ENCODE measurements at regions not wholly inside any gene's neighbourhood (a gene's known extent, or its start where the extent isn't known, plus 50 kb on each side); places are given as distances from the start of the nearest gene placed in this dataset.

DNA sequence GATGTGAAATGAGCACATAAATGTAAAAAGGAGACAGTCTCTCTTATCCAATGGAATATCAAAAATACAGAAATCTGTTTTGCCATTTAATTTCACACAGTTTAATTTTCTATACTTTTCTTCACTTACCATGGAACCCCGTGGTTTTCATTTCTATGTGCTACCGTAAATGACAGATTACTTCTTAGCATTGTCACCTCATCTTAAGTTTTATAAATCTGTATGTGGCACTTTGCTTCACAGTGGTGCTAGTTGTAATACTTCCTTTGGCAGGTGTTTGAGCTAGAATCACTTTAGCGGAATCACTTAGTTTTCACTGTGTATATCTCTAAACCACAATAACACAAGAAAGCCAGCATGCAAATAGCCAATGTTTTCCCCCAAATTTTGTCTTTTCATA is 781.9 kb upstream of the MGAT4C start:
- H3K27me3 ChIP-seq (ENCODE audit: insufficient read depth, low read depth, low read length): no peaks in the 10 kb centered on the region
- TF ChIP-seq MXI1 (conservative IDR thresholded peaks at IDR 0.05; ENCODE audit: poor library complexity, severe bottlenecking) (no peak), EZH2 (IDR thresholded peaks at IDR 0.05; ENCODE audit: borderline replicate concordance, insufficient read depth, low read length, poor library complexity, severe bottlenecking) (no peak), RAD21 (conservative IDR thresholded peaks at IDR 0.05) (peak; percentile 16), TAF1 (IDR thresholded peaks at IDR 0.05; ENCODE audit: low read depth) (no peak), EP300 (conservative IDR thresholded peaks at IDR 0.05; ENCODE audit: poor library complexity, severe bottlenecking) (peak; percentile 91), POLR2AphosphoS5 (IDR thresholded peaks at IDR 0.05) (peak; percentile 86), SMC3 (conservative IDR thresholded peaks at IDR 0.05; ENCODE audit: poor library complexity) (no peak)
- TF ChIP-seq, protein P1, sequence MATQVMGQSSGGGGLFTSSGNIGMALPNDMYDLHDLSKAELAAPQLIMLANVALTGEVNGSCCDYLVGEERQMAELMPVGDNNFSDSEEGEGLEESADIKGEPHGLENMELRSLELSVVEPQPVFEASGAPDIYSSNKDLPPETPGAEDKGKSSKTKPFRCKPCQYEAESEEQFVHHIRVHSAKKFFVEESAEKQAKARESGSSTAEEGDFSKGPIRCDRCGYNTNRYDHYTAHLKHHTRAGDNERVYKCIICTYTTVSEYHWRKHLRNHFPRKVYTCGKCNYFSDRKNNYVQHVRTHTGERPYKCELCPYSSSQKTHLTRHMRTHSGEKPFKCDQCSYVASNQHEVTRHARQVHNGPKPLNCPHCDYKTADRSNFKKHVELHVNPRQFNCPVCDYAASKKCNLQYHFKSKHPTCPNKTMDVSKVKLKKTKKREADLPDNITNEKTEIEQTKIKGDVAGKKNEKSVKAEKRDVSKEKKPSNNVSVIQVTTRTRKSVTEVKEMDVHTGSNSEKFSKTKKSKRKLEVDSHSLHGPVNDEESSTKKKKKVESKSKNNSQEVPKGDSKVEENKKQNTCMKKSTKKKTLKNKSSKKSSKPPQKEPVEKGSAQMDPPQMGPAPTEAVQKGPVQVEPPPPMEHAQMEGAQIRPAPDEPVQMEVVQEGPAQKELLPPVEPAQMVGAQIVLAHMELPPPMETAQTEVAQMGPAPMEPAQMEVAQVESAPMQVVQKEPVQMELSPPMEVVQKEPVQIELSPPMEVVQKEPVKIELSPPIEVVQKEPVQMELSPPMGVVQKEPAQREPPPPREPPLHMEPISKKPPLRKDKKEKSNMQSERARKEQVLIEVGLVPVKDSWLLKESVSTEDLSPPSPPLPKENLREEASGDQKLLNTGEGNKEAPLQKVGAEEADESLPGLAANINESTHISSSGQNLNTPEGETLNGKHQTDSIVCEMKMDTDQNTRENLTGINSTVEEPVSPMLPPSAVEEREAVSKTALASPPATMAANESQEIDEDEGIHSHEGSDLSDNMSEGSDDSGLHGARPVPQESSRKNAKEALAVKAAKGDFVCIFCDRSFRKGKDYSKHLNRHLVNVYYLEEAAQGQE (IDR thresholded peaks at IDR 0.05; ENCODE audit: borderline replicate concordance): peak; percentile 24
- TF ChIP-seq, protein P2, sequence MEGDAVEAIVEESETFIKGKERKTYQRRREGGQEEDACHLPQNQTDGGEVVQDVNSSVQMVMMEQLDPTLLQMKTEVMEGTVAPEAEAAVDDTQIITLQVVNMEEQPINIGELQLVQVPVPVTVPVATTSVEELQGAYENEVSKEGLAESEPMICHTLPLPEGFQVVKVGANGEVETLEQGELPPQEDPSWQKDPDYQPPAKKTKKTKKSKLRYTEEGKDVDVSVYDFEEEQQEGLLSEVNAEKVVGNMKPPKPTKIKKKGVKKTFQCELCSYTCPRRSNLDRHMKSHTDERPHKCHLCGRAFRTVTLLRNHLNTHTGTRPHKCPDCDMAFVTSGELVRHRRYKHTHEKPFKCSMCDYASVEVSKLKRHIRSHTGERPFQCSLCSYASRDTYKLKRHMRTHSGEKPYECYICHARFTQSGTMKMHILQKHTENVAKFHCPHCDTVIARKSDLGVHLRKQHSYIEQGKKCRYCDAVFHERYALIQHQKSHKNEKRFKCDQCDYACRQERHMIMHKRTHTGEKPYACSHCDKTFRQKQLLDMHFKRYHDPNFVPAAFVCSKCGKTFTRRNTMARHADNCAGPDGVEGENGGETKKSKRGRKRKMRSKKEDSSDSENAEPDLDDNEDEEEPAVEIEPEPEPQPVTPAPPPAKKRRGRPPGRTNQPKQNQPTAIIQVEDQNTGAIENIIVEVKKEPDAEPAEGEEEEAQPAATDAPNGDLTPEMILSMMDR (IDR thresholded peaks at IDR 0.05; ENCODE audit: poor library complexity, severe bottlenecking): no peak
- no peak overlapping the region for H3K9ac ChIP-seq (ENCODE audit: low read length)
- no peak overlapping the region for H3K4me3 ChIP-seq (ENCODE audit: low read length)
- no peaks in the 10 kb centered on the region for H3K79me2 ChIP-seq (replicated peaks; ENCODE audit: insufficient read depth, low read length)
- no peak overlapping the region for H2AFZ ChIP-seq (ENCODE audit: low read depth, low read length)
- no peaks in the 10 kb centered on the region for H3F3A ChIP-seq (ENCODE audit: insufficient read depth, low read length, poor library complexity, severe bottlenecking)
- H3K4me2 ChIP-seq (ENCODE audit: low read length): no peak overlapping the region
- peak overlapping the region; percentile 2 for H3K27ac ChIP-seq (ENCODE audit: low read length)
- H3K36me3 ChIP-seq (ENCODE audit: insufficient read depth, low read length): no peaks in the 10 kb centered on the region
- no peaks in the 10 kb centered on the region for H3K9me2 ChIP-seq (ENCODE audit: insufficient read depth, low read length)
- H3K9me3 ChIP-seq (ENCODE audit: low read length): no peaks in the 10 kb centered on the region
- H4K20me1 ChIP-seq (ENCODE audit: insufficient read depth): no peaks in the 10 kb centered on the region

DNA sequence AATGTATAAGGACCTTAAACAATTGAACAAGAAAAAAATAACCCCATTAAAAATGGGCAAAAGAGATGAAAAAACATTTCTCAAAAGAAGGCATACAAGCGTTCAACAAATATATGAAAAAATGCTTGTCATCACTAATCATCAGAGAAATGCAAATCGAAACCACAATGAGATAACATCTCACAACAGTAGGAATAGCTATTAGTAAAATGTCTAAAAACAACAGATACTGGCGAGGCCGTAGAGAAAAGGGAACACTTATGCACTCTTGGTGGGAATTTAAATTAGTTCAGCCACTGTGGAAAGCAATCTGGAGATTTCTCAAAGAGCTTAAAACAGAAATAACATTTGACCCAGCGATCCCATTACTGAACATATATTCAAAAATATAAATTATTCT is 769.8 kb upstream of the MGAT4C start:
- Histone ChIP-seq H3F3A (ENCODE audit: insufficient read depth, low read length, poor library complexity, severe bottlenecking) (no peaks in the 10 kb centered on the region), H3K9me3 (ENCODE audit: low read length) (no peaks in the 10 kb centered on the region), H3K27me3 (ENCODE audit: insufficient read depth, low read depth, low read length) (no peaks in the 10 kb centered on the region), H2AFZ (ENCODE audit: low read depth, low read length) (no peak overlapping the region), H3K4me2 (ENCODE audit: low read length) (no peak overlapping the region), H3K4me3 (ENCODE audit: low read length) (no peak overlapping the region), H3K27ac (ENCODE audit: low read length) (no peak overlapping the region), H3K79me2 (replicated peaks; ENCODE audit: insufficient read depth, low read length) (no peaks in the 10 kb centered on the region), H4K20me1 (ENCODE audit: insufficient read depth) (no peaks in the 10 kb centered on the region), H3K9me2 (ENCODE audit: insufficient read depth, low read length) (no peaks in the 10 kb centered on the region), H3K9ac (ENCODE audit: low read length) (no peak overlapping the region), H3K36me3 (ENCODE audit: insufficient read depth, low read length) (no peaks in the 10 kb centered on the region)
- no peak for TF ChIP-seq RAD21 (conservative IDR thresholded peaks at IDR 0.05)
- TF ChIP-seq, protein P1 (IDR thresholded peaks at IDR 0.05; ENCODE audit: borderline replicate concordance): no peak
- TF ChIP-seq EP300 (conservative IDR thresholded peaks at IDR 0.05; ENCODE audit: poor library complexity, severe bottlenecking): no peak
- no peak for TF ChIP-seq SMC3 (conservative IDR thresholded peaks at IDR 0.05; ENCODE audit: poor library complexity)
- no peak for TF ChIP-seq POLR2AphosphoS5 (IDR thresholded peaks at IDR 0.05)
- TF ChIP-seq EZH2 (IDR thresholded peaks at IDR 0.05; ENCODE audit: borderline replicate concordance, insufficient read depth, low read length, poor library complexity, severe bottlenecking): no peak
- TF ChIP-seq TAF1 (IDR thresholded peaks at IDR 0.05; ENCODE audit: low read depth): no peak
- TF ChIP-seq, protein P2 (IDR thresholded peaks at IDR 0.05; ENCODE audit: poor library complexity, severe bottlenecking): no peak
- no peak for TF ChIP-seq MXI1 (conservative IDR thresholded peaks at IDR 0.05; ENCODE audit: poor library complexity, severe bottlenecking)

Data from neural cell (in vitro differentiated cells).